ENCODE measurements at regions not wholly inside any gene's neighbourhood (a gene's known extent, or its start where the extent isn't known, plus 50 kb on each side); places are given as distances from the start of the nearest gene placed in this dataset.

GRCh38 chr1:78359666-78360065, 131.1 kb upstream of the PTGFR start:
- Histone ChIP-seq H3K4me3 (no peak overlapping the region), H3K36me3 (no peaks in the 10 kb centered on the region), H3K4me1 (no peaks in the 10 kb centered on the region), H3K27me3 (replicated peaks in 1 of 7) (no peaks in the 10 kb centered on the region), H3K9me3 (no peaks in the 10 kb centered on the region), H3K27ac (no peak overlapping the region)
- no peak for TF ChIP-seq CTCF (IDR thresholded peaks at IDR 0.05 in 8 of 11, conservative IDR thresholded peaks at IDR 0.05 in 3 of 11)
- TF ChIP-seq POLR2AphosphoS5 (IDR thresholded peaks at IDR 0.05) = no peak
- no peak for TF ChIP-seq POLR2A (IDR thresholded peaks at IDR 0.05)
- intact Hi-C loops (cut with DNase I; ENCODE audit: low total_unique reads) = no loop called here
- DNase-seq = no peak

DNA sequence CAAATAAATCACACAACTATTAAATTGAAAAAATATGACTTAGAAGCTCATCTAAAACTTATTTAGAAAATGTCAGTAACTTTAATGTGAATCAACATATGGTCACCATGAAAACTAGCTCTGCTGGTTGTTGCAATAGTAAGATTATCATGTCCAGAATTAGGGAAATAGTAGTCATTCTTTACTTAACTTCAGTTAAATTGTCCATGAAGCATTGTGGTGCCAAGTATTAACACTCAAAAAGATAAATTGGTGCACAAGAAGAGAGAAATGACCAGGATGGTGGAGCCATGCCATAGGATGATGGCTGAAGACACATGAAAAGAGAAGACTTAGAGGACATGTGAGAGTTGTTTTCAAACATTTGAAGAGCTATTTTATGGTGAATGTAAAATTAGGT, 130.2 kb upstream of the PTGFR start:
- no peak for TF ChIP-seq POLR2AphosphoS5 (IDR thresholded peaks at IDR 0.05)
- no peak for TF ChIP-seq CTCF (IDR thresholded peaks at IDR 0.05 in 8 of 11, conservative IDR thresholded peaks at IDR 0.05 in 3 of 11)
- no peak for TF ChIP-seq POLR2A (IDR thresholded peaks at IDR 0.05)
- intact Hi-C loops (cut with DNase I; ENCODE audit: low total_unique reads) = no loop called here
- Histone ChIP-seq H3K27me3 (replicated peaks in 1 of 7) (no peaks in the 10 kb centered on the region), H3K4me1 (no peaks in the 10 kb centered on the region), H3K4me3 (no peak overlapping the region), H3K27ac (no peak overlapping the region), H3K9me3 (no peaks in the 10 kb centered on the region), H3K36me3 (no peaks in the 10 kb centered on the region)
- no peak for DNase-seq

DNA sequence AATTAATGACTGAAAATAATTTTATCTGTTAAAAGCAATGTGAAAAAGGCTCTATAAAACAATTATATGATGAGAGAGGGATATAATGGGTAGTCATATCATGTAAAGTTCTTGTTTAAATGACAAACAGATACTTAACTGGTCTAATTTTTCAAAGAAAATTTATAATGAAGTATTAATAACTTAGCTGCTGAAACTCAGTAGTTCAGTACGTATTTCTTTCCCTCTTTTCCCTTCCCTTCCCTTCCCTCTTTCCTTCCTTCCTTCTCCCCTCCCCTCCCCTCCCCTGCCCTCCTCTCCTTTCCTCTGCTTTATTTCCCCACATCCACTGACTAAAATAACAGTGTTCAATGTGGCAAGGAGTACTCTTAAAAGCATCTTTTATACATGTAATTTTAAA, 123.1 kb upstream of the PTGFR start:
- Histone ChIP-seq H3K4me3 (no peak overlapping the region), H3K9me3 (no peaks in the 10 kb centered on the region), H3K27me3 (replicated peaks in 1 of 7) (no peaks in the 10 kb centered on the region), H3K4me1 (no peaks in the 10 kb centered on the region), H3K36me3 (no peaks in the 10 kb centered on the region), H3K27ac (no peak overlapping the region)
- no peak for DNase-seq
- whole genome bisulfite sequencing, 5 donors = 6 to 66% (median 33%) methylated on average over 1 of the region's 1 CpG
- TF ChIP-seq CTCF (IDR thresholded peaks at IDR 0.05 in 8 of 11, conservative IDR thresholded peaks at IDR 0.05 in 3 of 11) (no peak), POLR2A (IDR thresholded peaks at IDR 0.05) (no peak), POLR2AphosphoS5 (IDR thresholded peaks at IDR 0.05) (no peak)
- intact Hi-C loops (cut with DNase I; ENCODE audit: low total_unique reads) = no loop called here

DNA sequence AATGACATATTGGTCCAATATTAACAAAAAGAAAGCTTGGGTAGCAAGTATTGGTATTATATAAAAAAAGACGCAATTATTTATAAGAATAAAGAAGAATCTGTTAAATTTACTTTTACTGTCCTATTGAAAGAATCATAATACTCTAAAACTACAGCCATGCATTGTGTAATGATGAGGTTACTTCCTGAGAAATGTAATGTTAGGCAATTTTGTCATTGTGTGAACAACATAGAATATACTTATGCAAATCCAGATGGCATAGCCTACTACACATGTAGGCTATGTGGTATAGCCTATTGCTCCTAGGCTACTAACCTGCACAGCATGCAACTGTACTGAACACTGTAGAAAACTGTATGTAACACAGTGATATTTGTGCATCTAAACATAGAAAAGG, 121.2 kb upstream of the PTGFR start:
- Histone ChIP-seq H3K36me3 (no peaks in the 10 kb centered on the region), H3K27ac (no peak overlapping the region), H3K9me3 (no peaks in the 10 kb centered on the region), H3K27me3 (replicated peaks in 1 of 7) (no peaks in the 10 kb centered on the region), H3K4me1 (no peaks in the 10 kb centered on the region), H3K4me3 (no peak overlapping the region)
- DNase-seq = no peak
- intact Hi-C loops (cut with DNase I; ENCODE audit: low total_unique reads) = no loop called here
- 89 to 96% (median 93%) methylated on average over 1 of the region's 1 CpG for WGBS, 5 donors
- TF ChIP-seq POLR2AphosphoS5 (IDR thresholded peaks at IDR 0.05) (no peak), CTCF (IDR thresholded peaks at IDR 0.05 in 8 of 11, conservative IDR thresholded peaks at IDR 0.05 in 3 of 11) (no peak), POLR2A (IDR thresholded peaks at IDR 0.05) (no peak)

All from spleen (tissue), 11 donors.